Vagina (tissue), 2 donors: ENCODE measurements at regions not wholly inside any gene's neighbourhood (a gene's known extent, or its start where the extent isn't known, plus 50 kb on each side); places are given as distances from the start of the nearest gene placed in this dataset.
A peak's percentile ranks its signal among the peaks of the same experiment; 100 is the strongest.

Experiments used
- DNase-seq, 2 donors: peaks; one replicate each; pipeline ENCODE4 v3.0.0-alpha.2; 2017; ENCODE audit errors: extremely low spot score in 2 of 2
- H3K27ac ChIP-seq: fragments of 200-600 bp; sonication (generic); one replicate; pipeline ENCODE4 v1.5.1; 2019
- H3K27me3 ChIP-seq: fragments of 200-600 bp; sonication (generic); one replicate; pipeline ENCODE4 v1.5.1; 2019
- H3K36me3 ChIP-seq, 2 donors: fragments of 200-600 bp; sonication (generic); one replicate each; pipeline ENCODE4 v1.5.1; 2017 to 2019
- H3K4me1 ChIP-seq: fragments of 200-600 bp; sonication (generic); one replicate; pipeline ENCODE4 v1.5.1; 2019
- H3K4me3 ChIP-seq, 2 donors: fragments of 200-600 bp; sonication (generic); 1 replicate in 1 of 2; 2 replicates in 1 of 2; pipeline ENCODE4 v1.5.1; 2016 to 2019
- H3K9me3 ChIP-seq: fragments of 200-600 bp; sonication (generic); one replicate; pipeline ENCODE4 v1.5.1; 2019
- CTCF ChIP-seq, 3 experiments: fragments of 450-650 bp in 2 of 3; fragments of 200-600 bp in 1 of 3; sonication (generic) in 1 of 3; IDR thresholded peaks; one replicate each; pipeline ENCODE4 v1.5.1; 2017 to 2019; ENCODE audit warnings: antibody characterized with exemption in 3 of 3, mild to moderate bottlenecking in 2 of 3, moderate library complexity in 2 of 3
- POLR2A ChIP-seq, 2 donors: fragments of 450-650 bp; IDR thresholded peaks; one replicate each; pipeline ENCODE4 v1.6.1; 2017; ENCODE audit warnings: antibody characterized with exemption in 2 of 2, mild to moderate bottlenecking in 2 of 2, moderate library complexity in 2 of 2
- POLR2AphosphoS5 ChIP-seq, 2 donors: sonication (generic); formaldehyde crosslinking; IDR thresholded peaks; one replicate each; pipeline ENCODE4 v1.9.0; 2017; ENCODE audit warnings: antibody characterized with exemption in 2 of 2, mild to moderate bottlenecking in 2 of 2, low read depth in 1 of 2; ENCODE audit not compliant: insufficient read depth in 1 of 2
- intact Hi-C: fragments of 100-400 bp; cut with DNase I; formaldehyde crosslinking; loops from one replicate; pipeline ENCODE4 v1.15.1; 2023

DNA sequence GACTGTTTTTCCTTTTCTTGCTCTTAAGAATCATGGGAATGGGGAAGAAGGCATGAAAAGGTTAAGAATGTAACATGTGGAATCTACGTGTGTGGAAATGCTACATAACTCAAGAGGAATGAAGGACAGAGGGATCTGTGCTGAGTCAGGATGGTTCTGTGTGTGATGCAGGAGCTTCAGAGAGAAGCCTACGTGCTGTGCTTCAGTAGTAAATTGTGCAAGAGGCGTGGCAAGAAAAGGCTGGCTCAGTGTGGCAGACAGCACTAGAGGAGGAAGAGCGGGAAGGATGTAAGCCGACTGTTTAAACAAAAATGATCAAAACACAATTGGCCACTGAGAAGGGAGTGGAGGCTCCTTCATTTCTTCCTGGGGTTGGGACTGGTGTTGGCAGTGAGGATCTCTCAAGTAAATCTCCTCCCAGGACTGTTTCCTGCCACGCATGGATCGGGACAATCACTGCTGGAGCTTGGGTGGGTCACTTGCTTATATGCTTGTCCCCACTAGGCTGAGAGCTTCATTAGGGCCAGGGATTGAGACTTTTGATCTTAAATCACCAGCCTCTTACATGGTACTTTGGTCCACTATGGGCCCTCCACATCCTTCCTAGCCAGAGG lies 59.4 kb upstream of the BASP1 start:
- no peak for TF ChIP-seq CTCF (IDR thresholded peaks at IDR 0.05)
- TF ChIP-seq POLR2AphosphoS5 (IDR thresholded peaks at IDR 0.05; ENCODE audit: insufficient read depth in 1 of 2, low read depth in 1 of 2) = peak in 1 of 2 donors; percentile 29
- H3K9me3 ChIP-seq = no peaks in the 10 kb centered on the region
- no peaks in the 10 kb centered on the region for H3K27me3 ChIP-seq

DNA sequence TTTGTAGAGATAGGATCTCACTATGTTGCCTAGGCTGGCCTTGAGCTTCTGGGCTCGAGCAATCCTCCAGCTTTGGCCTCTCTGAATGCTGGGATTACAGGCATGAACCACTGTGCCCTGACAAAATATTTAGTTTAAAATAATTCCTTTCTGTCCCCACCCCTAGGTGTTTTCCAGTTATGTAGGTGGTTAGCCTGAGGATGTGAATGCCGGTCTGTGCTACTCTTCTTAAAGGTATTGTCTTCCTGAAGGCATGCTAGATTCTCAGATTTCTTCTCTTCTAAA lies 56.7 kb upstream of the BASP1 start:
- Histone ChIP-seq H3K9me3 (no peaks in the 10 kb centered on the region), H3K27ac (no peak overlapping the region)
- intact Hi-C loops = no loop called here

More for the DNA sequence above, 59.4 kb upstream of the BASP1 start:
- Histone ChIP-seq H3K36me3 (no peaks in the 10 kb centered on the region), H3K4me1 (no peaks in the 10 kb centered on the region), H3K27ac (no peak overlapping the region), H3K4me3 (no peak overlapping the region)
- intact Hi-C loops = no loop called here
- DNase-seq = no peak

GRCh38 chr5:17161662-17162061 lies 55.8 kb upstream of the BASP1 start:
- TF ChIP-seq CTCF (IDR thresholded peaks at IDR 0.05) = no peak
- no peak for TF ChIP-seq POLR2A (IDR thresholded peaks at IDR 0.05)
- no peak for TF ChIP-seq POLR2AphosphoS5 (IDR thresholded peaks at IDR 0.05; ENCODE audit: insufficient read depth in 1 of 2, low read depth in 1 of 2)
- H3K4me3 ChIP-seq = no peak overlapping the region
- H3K4me1 ChIP-seq = no peaks in the 10 kb centered on the region
- no peak for DNase-seq
- no peaks in the 10 kb centered on the region for H3K27me3 ChIP-seq
- H3K36me3 ChIP-seq = no peaks in the 10 kb centered on the region
- intact Hi-C loops = no loop called here
- no peak overlapping the region for H3K27ac ChIP-seq
- no peaks in the 10 kb centered on the region for H3K9me3 ChIP-seq

More for the DNA sequence above, 56.7 kb upstream of the BASP1 start:
- Histone ChIP-seq H3K36me3 (no peaks in the 10 kb centered on the region), H3K4me3 (no peak overlapping the region), H3K27me3 (no peaks in the 10 kb centered on the region), H3K4me1 (no peaks in the 10 kb centered on the region)
- DNase-seq = no peak
- TF ChIP-seq POLR2A (IDR thresholded peaks at IDR 0.05) = no peak
- TF ChIP-seq POLR2AphosphoS5 (IDR thresholded peaks at IDR 0.05; ENCODE audit: insufficient read depth in 1 of 2, low read depth in 1 of 2) = no peak
- no peak for TF ChIP-seq CTCF (IDR thresholded peaks at IDR 0.05)

GRCh38 chr5:17163221-17163620 lies 54.2 kb upstream of the BASP1 start:
- H3K4me1 ChIP-seq = no peaks in the 10 kb centered on the region
- H3K9me3 ChIP-seq = no peaks in the 10 kb centered on the region
- H3K36me3 ChIP-seq = no peaks in the 10 kb centered on the region
- DNase-seq = no peak
- TF ChIP-seq POLR2AphosphoS5 (IDR thresholded peaks at IDR 0.05; ENCODE audit: insufficient read depth in 1 of 2, low read depth in 1 of 2) = no peak
- TF ChIP-seq POLR2A (IDR thresholded peaks at IDR 0.05) = no peak
- TF ChIP-seq CTCF (IDR thresholded peaks at IDR 0.05) = no peak
- H3K27ac ChIP-seq = no peak overlapping the region
- no peaks in the 10 kb centered on the region for H3K27me3 ChIP-seq
- H3K4me3 ChIP-seq = no peak overlapping the region
- intact Hi-C loops = no loop called here

DNA sequence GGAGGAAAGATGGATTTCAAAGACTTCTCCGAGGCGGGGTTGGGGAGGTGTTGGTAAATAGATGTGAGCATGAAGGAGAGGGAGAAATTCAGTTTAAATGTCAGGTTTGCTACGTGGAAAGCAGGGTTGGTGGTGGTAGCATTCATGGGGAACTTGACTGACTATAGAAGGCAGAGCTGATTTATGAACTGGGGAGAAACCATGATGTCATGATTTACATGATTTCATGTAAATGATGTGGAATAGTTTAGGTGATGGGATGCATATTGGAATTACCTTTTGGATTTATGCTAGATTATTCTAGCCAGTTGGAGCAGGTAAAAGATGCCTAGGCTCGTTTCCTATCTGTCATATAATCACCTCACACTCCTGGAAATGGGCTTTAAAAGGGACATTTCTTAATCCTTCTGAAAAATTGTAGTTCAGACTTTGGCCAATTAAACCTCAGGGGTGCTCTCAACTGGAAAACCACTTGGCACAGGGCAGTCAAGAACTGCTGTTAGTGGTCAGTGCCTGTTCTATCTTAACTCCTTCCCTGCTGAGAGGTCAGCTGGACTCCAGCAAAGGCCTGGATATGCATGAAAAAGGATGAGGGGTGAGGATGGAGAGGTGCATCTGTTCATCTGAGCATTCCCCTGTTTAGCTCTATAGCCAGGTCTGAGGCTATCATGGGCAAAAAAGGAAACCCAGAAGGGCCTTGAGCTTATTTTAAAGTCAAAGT lies 50.1 kb upstream of the BASP1 start:
- Histone ChIP-seq H3K4me3 (no peak overlapping the region), H3K4me1 (peaks cover 6% of the 10 kb centered on the region), H3K9me3 (no peaks in the 10 kb centered on the region), H3K27me3 (no peaks in the 10 kb centered on the region), H3K36me3 (no peaks in the 10 kb centered on the region), H3K27ac (no peak overlapping the region)
- TF ChIP-seq POLR2AphosphoS5 (IDR thresholded peaks at IDR 0.05; ENCODE audit: insufficient read depth in 1 of 2, low read depth in 1 of 2) = no peak
- no peak for TF ChIP-seq POLR2A (IDR thresholded peaks at IDR 0.05)
- TF ChIP-seq CTCF (IDR thresholded peaks at IDR 0.05) = no peak
- intact Hi-C loops = no loop called here
- DNase-seq = no peak
